NCI-H345 (cell line): ENCODE measurements at regions not wholly inside any gene's neighbourhood (a gene's known extent, or its start where the extent isn't known, plus 50 kb on each side); places are given as distances from the start of the nearest gene placed in this dataset.
A peak's percentile ranks its signal among the peaks of the same experiment; 100 is the strongest.
"Not testable (repeated sequence)": the region's sequence is repeated elsewhere in the genome, so short reads cannot be mapped to it uniquely, and the experiment has no call there.

Experiments
- DNase-seq: peaks from one replicate; lab custom pipeline; 2025; lab: John Stamatoyannopoulos, UW

GRCh38 chr17:54353789-54354525, 531.2 kb downstream of the KIF2B start:
- no peak for DNase-seq

- DNase-seq: not testable (repeated sequence)
Observed at GRCh38 chr17:54361073-54361472, 538.3 kb downstream of the KIF2B start.

- DNase-seq: no peak
Observed at GRCh38 chr17:54368906-54369305, 531.7 kb upstream of the TOM1L1 start.

- DNase-seq: no peak
Observed at GRCh38 chr17:54372069-54372749, 528.4 kb upstream of the TOM1L1 start.

DNA sequence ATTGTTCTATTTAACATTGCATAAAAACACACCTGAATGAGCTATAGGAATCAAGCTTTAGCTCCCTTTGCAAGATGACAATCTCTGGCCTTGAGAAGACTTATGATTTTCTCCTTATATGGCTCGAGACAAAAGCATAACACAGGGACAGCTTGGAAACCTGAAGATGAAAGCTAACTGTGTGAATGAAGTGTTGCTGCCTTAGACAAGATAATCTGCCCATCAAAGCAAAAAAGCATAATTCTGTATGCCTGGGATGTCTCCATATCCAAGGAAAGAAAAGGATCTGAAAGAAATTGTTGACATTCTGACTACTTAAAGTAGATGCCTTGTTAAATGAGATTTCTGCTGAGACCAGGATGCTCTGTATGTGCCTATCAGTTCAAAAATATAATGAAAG, 526.7 kb upstream of the TOM1L1 start:
- no peak for DNase-seq

DNA sequence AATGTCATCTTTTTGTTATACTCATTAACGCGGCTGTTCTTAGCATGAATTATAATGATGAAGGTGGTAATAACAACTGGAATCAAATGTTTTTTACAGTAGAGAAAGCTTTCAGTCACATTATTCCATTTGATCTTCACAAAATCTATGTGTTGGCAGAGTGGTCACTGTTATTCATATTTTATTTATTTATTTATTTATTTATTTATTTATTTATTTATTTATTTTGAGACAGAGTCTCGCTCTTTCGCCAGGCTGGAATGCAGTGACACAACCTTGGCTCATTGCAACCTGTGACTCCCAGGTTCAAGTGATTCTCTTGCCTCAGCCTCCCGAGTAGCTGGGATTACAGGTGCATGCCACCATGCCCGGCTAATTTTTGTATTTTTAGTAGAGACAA, 524.2 kb upstream of the TOM1L1 start:
- DNase-seq: not testable (repeated sequence)

DNA sequence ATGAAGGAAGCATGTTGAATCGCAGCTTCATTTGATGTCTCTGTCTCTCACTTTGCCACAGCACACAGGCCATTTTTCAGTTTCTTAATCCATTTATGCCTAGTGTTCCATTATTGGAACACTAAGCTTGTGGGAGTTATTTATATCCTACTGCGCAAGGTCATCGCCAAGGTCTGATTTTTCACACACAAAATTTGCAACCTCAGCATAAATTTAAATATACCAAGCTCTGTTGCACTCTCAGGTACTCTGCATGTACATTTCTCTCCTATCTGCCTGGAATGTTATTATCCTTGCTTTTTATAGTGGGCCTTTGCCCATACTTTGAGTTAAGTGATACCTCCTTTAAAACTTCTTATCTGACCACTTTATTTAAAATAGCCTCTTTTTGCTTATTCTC, 519.2 kb upstream of the TOM1L1 start:
- no peak for DNase-seq

DNA sequence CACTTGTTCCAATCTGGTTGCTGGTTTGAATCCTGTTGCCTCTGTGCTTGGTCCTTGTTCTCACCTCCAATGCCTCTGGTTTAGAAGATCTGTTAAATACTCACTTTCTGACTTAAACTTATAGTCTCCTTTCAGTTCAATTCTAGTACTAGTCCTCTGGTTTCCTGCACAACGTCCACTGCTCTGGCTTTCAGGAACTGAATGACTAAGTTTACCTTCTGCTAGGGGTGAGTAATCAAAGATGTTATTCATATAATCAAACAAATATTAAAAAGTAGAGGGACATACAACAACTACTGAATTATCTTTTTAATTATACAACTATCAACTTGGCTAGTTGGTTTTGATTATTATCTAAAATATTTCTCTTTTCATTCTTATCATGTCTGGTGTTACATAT, 496.4 kb upstream of the TOM1L1 start:
- DNase-seq: no peak

DNA sequence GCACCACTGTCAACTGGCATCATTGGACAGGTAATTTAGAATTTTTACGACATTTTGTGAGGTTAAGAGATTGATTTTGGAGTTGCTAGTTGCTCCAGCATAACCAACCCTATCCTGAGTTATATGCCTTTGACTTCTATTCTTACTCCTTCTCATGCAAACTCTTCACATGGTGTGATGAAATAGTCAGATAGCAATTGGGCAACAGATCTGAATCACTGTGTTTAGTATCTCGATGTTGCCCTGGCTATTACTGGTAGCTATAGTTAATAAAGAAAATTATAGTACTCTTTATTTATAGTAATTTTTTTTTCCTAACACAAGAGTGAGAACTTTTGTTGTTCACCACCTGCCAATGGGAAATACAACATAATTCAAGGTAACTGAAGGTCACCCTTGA, 494.8 kb upstream of the TOM1L1 start:
- DNase-seq: no peak

- peak; percentile 56 for DNase-seq
Observed at GRCh38 chr17:54408731-54409130, 491.9 kb upstream of the TOM1L1 start.

DNA sequence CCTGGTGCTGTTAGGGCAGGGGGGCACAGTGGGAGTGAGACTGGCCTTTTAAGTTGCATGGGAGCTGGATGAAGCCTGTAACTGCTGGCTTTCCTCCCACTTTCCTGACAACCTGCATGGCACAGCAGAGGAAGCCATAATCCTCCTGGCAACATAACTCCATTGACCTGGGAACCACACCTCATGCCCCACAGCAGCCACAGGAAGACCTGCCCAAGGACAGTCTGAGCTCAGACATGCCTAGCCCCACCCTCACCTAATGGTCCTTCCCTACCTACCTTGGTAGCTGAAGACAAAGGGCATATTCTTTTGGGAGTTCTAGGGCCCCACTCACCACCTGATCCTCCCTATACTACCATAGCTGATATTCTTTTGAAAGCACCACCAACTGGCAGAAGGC, 482.2 kb upstream of the TOM1L1 start:
- DNase-seq: no peak

- DNase-seq: no peak
Observed at GRCh38 chr17:54425671-54426070, 475.0 kb upstream of the TOM1L1 start.

- no peak for DNase-seq
Observed at GRCh38 chr17:54426296-54426886, 474.3 kb upstream of the TOM1L1 start.

DNA sequence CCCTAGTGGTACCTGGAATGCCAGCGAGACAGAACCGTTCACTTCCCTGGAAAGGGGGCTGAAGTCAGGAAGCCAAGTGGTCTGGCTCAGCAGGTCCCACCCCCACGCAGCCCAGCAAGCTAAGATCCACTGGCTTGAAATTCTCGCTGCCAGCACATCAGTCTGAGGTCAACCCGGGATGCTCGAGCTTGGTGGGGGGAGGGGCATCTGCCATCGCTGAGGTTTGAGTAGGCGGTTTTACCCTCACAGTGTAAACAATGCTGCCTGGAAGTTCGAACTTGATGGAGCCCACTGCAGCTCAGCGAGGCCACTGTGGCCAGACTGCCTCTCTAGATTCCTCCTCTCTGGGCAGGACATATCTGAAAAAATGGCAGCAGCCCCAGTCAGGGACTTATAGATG, 464.7 kb upstream of the TOM1L1 start:
- no peak for DNase-seq

- DNase-seq: no peak
Observed at GRCh38 chr17:54439816-54440215, 460.8 kb upstream of the TOM1L1 start.

GRCh38 chr17:54451051-54451450, 449.6 kb upstream of the TOM1L1 start:
- DNase-seq: no peak

GRCh38 chr17:54452666-54453348, 447.8 kb upstream of the TOM1L1 start:
- DNase-seq: no peak

DNA sequence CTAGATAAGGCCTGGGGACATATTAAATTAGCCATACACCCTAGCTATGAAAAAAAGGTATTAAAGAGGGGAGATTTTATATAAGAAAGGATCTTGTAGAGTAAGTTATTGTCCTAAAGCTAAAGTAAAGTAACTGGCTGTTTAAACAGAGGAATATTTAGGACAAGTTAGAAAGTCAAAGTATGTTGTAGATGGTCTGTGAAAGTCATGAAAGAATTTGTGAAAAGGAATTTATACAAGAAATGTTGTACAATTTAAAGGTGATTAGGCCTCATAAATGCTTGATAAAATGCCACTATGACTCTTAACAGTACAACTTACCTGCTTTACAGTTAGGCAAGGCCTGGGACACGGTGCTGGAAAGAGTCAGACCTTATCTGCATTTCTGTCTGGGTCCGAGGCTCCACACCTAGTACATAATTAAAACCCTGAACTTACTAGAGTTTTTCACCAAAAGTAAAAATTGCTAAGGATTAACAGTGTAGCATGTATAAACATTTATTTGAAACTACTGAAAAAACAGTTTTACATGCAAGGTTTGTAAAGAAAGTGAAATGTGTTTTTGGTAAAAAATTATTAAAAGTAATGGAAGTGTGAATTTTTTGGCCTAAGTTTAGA, 445.3 kb upstream of the TOM1L1 start:
- no peak for DNase-seq

- not testable (repeated sequence) for DNase-seq
Observed at GRCh38 chr17:54465443-54465842, 435.2 kb upstream of the TOM1L1 start.

DNA sequence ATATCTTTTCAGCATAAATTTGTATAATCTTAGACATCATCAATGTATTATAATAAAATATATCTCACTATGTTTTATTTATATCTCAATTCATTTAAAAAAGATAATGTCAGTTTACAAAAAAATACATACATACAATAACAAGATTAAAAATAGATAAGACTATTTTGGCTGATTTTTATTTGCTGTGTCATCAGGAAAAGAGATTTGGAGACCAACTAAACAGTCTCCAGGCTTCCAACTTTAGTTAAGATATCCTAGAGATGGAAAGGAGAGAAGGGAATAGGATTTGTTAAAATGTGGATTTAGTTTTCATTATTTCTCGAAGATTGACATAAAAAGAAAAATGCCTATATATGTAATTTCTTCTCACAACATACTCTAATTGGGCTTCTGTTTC, 433.8 kb upstream of the TOM1L1 start:
- DNase-seq: no peak

GRCh38 chr17:54482843-54483242, 417.8 kb upstream of the TOM1L1 start:
- DNase-seq: no peak

DNA sequence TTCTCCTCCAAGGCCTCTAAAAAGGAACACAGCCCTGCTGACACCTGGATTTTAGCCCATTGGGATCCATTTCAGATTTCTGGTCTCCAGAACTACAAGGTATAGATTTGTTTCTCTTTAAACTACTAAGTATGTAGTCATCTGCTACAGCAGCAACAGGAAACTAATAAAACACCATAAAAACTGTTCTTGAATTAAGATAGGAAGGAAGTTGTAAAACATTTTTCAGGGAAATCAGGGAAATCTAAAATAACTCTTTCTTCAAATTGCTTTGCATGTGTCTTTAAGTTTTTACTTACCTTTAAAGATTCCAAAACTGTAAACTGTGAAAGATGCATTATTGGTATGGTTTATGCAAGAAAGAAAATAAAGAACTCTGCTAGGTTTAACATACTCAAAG, 407.0 kb upstream of the TOM1L1 start:
- no peak for DNase-seq
